ENCODE measurements at regions not wholly inside any gene's neighbourhood (a gene's known extent, or its start where the extent isn't known, plus 50 kb on each side); places are given as distances from the start of the nearest gene placed in this dataset.
A peak's percentile ranks its signal among the peaks of the same experiment; 100 is the strongest.

DNA sequence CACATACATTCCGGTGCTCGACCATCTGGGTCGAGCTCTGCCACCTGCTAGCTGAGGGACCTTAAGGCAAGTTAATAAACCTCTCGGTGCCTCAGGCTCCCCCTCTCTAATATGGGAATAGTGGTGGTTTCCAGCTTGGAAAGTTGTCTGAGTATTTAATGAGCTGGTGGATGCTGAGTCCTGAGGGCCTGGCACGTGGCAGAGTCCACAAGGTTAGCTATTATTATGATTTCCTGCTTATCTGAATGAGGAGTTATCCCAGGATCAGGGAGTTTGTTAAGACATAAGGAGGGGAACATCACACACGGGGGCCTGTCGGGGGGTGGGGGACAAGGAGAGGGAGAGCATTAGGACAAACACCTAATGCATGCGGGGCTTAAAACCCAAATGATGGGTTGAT, 80.1 kb upstream of the SLC22A23 start:
- Histone ChIP-seq H3K4me1 (no peaks in the 10 kb centered on the region), H3K4me3 (no peak overlapping the region), H3K27me3 (no peaks in the 10 kb centered on the region), H3K27ac (no peak overlapping the region), H3K9me3 (no peaks in the 10 kb centered on the region), H3K36me3 (no peaks in the 10 kb centered on the region)
- TF ChIP-seq CTCF (IDR thresholded peaks at IDR 0.05) (no peak), POLR2A (IDR thresholded peaks at IDR 0.05) (no peak), POLR2AphosphoS5 (IDR thresholded peaks at IDR 0.05; ENCODE audit: insufficient read depth in 1 of 2, low read depth in 1 of 2) (no peak)
- intact Hi-C loops (cut with DNase I) = no loop called here
- no peak for DNase-seq (ENCODE audit: extremely low spot score in 2 of 2)

- TF ChIP-seq POLR2A (IDR thresholded peaks at IDR 0.05) = no peak
- no peak for TF ChIP-seq CTCF (IDR thresholded peaks at IDR 0.05)
- intact Hi-C loops (cut with DNase I) = no loop called here
- no peak for DNase-seq (ENCODE audit: extremely low spot score in 2 of 2)
These were observed 79.1 kb upstream of the SLC22A23 start for GRCh38 chr6:3535776-3536435.

DNA sequence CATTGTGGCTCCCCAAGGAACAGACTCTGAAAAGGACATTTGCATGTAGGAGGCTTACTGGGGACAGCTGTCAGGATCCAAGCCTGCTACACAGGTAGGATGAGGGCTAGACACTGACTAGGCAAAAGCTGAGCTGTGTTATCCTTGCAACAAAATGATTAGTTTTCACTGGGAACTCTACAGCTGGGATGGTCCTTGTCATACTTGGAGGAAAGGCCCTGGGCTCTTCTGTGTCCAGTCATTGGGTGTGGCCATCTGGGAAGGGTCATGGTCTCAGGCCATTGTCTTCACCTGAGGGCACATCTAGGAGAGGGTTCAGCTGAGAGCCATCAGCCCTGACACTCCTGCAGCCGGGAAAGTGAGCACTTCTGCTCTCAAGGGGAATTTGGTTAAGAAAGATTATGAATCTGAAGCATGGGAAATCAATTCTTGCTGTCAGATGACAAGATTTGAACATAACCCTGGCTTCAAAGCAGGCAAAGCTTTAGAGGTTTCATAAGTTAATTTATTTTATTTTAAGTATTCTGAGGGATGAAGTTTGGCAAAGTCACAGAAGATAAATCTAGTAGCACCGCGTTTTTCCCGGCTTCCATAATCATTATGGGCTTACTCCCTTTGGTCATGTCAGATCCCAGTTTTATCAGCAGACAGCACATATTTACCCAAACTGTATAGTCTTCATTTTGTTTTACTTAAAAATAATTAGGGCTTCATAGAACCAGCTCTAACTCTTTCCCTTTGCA, 78.4 kb upstream of the SLC22A23 start:
- Histone ChIP-seq H3K27me3 (no peaks in the 10 kb centered on the region), H3K4me3 (no peak overlapping the region), H3K36me3 (no peaks in the 10 kb centered on the region), H3K4me1 (no peaks in the 10 kb centered on the region), H3K9me3 (no peaks in the 10 kb centered on the region), H3K27ac (no peak overlapping the region)
- peak in 1 of 2 donors; percentile 47 for DNase-seq (ENCODE audit: extremely low spot score in 2 of 2)
- intact Hi-C loops (cut with DNase I) = no loop called here
- TF ChIP-seq POLR2AphosphoS5 (IDR thresholded peaks at IDR 0.05; ENCODE audit: insufficient read depth in 1 of 2, low read depth in 1 of 2) (no peak), CTCF (IDR thresholded peaks at IDR 0.05) (no peak), POLR2A (IDR thresholded peaks at IDR 0.05) (no peak)

More at GRCh38 chr6:3535776-3536435, 79.1 kb upstream of the SLC22A23 start:
- Histone ChIP-seq H3K36me3 (no peaks in the 10 kb centered on the region), H3K27me3 (no peaks in the 10 kb centered on the region), H3K27ac (no peak overlapping the region), H3K4me3 (no peak overlapping the region), H3K9me3 (no peaks in the 10 kb centered on the region), H3K4me1 (no peaks in the 10 kb centered on the region)

DNA sequence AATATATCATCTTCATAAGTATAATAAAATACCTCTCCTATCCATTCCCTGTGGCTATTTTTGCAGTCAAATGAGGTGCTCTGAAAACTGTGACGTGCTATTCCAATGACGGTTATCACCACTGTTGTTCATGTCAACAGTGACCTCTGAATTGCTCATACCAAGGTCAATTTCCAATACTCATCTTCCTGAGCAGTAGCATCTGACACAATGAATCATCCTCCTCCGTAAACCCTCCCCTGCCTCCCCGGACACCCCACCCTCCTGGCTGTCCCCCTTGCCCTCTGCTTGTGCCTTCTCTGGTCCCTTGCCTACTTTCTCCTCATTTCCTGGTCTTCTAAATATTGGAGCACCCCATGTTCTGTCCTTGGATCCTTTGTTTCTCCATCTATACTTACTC, 77.7 kb upstream of the SLC22A23 start:
- intact Hi-C loops (cut with DNase I) = no loop called here
- Histone ChIP-seq H3K27ac (no peak overlapping the region), H3K27me3 (no peaks in the 10 kb centered on the region), H3K4me1 (no peaks in the 10 kb centered on the region), H3K36me3 (no peaks in the 10 kb centered on the region), H3K4me3 (no peak overlapping the region), H3K9me3 (no peaks in the 10 kb centered on the region)
- no peak for TF ChIP-seq POLR2AphosphoS5 (IDR thresholded peaks at IDR 0.05; ENCODE audit: insufficient read depth in 1 of 2, low read depth in 1 of 2)
- no peak for TF ChIP-seq CTCF (IDR thresholded peaks at IDR 0.05)
- no peak for TF ChIP-seq POLR2A (IDR thresholded peaks at IDR 0.05)
- peak in 1 of 2 donors; percentile 32 for DNase-seq (ENCODE audit: extremely low spot score in 2 of 2)

DNA sequence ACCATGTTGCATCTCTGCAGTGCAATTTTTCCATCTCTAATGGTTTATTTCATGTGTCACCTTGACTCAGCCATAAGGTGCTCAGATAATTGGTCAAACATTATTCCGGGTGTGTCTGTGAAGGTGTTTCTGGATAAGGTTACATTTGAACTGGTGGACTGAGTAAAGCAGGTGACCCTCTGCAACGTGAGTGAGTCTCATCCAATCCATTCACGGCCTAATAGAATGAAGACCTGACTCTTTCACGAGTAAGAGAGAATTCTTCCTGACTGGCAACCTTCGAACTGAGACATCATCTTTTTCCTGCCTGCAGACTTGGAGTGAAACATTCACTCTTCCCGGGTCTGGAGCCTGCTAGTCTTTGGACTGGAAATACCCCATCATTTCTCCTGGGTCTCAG, 77.1 kb upstream of the SLC22A23 start:
- intact Hi-C loops (cut with DNase I) = no loop called here
- Histone ChIP-seq H3K9me3 (no peaks in the 10 kb centered on the region), H3K27me3 (no peaks in the 10 kb centered on the region)

More for the DNA sequence above, 77.1 kb upstream of the SLC22A23 start:
- DNase-seq (ENCODE audit: extremely low spot score in 2 of 2) = peak in 1 of 2 donors; percentile 55
- TF ChIP-seq POLR2AphosphoS5 (IDR thresholded peaks at IDR 0.05; ENCODE audit: insufficient read depth in 1 of 2, low read depth in 1 of 2) (no peak), CTCF (IDR thresholded peaks at IDR 0.05) (no peak), POLR2A (IDR thresholded peaks at IDR 0.05) (no peak)
- Histone ChIP-seq H3K4me1 (no peaks in the 10 kb centered on the region), H3K27ac (no peak overlapping the region), H3K4me3 (no peak overlapping the region), H3K36me3 (no peaks in the 10 kb centered on the region)
